ENCODE measurements at regions not wholly inside any gene's neighbourhood (a gene's known extent, or its start where the extent isn't known, plus 50 kb on each side); places are given as distances from the start of the nearest gene placed in this dataset.

GRCh38 chr2:196258407-196258806, 87.0 kb upstream of the STK17B start:
- H3K27me3 ChIP-seq (replicated peaks in 1 of 4; ENCODE audit: control extremely low read depth in 1 of 4, control insufficient read depth in 3 of 4, insufficient read depth in 4 of 4, low read length in 3 of 4): no peaks in the 10 kb centered on the region
- peaks cover 41 to 42% of the 10 kb centered on the region in 2 donors for H3K4me1 ChIP-seq (ENCODE audit: control insufficient read depth in 2 of 2, insufficient read depth in 2 of 2, low read length in 2 of 2)
- no peaks in the 10 kb centered on the region for H3K9me3 Mint-ChIP-seq (ENCODE audit: insufficient read depth)
- ATAC-seq (ENCODE audit: low read depth) (no peak), DNase-seq (no peak)
- H3K4me3 ChIP-seq (ENCODE audit: control extremely low read depth in 1 of 5, extremely low read depth in 1 of 5, insufficient read depth in 1 of 5, low read depth in 2 of 5, low read length in 4 of 5): no peak overlapping the region
- intact Hi-C loops (cut with micrococcal nuclease): no loop called here
- H3K79me2 ChIP-seq (ENCODE audit: control insufficient read depth, insufficient read depth, low read length): peaks cover 10% of the 10 kb centered on the region
- H3K27ac ChIP-seq (ENCODE audit: low read length in 2 of 2): no peak overlapping the region
- H3K36me3 ChIP-seq (replicated peaks in 1 of 2; ENCODE audit: control extremely low read depth in 1 of 2, control insufficient read depth in 1 of 2, extremely low read depth in 1 of 2, insufficient read depth in 2 of 2, low read length in 1 of 2): no peaks in the 10 kb centered on the region
- POLR2A ChIA-PET: interaction anchor here (1.2 kb wide), 1 partner anchor 11 kb away, joined by 3 read pairs; no protein-coding TSS in a partner anchor
- H3K4me2 ChIP-seq (replicated peaks; ENCODE audit: low read depth, low read length, poor library complexity, severe bottlenecking): no peak overlapping the region
- H3K4me3 Mint-ChIP-seq: no peak overlapping the region
- no peak for TF ChIP-seq CTCF (IDR thresholded peaks at IDR 0.05)
- TF ChIP-seq EZH2 (IDR thresholded peaks at IDR 0.05; ENCODE audit: borderline replicate concordance, insufficient read depth, low read depth, low read length, poor library complexity, severe bottlenecking): no peak
- no peak overlapping the region for H2AFZ ChIP-seq (ENCODE audit: insufficient read depth, low read depth, low read length, poor library complexity, severe bottlenecking)
- CTCF ChIA-PET: interaction anchor here (1.0 to 4.5 kb wide), 3 partner anchors 14 to 37 kb away, joined by 3 to 24 read pairs (median 3); no protein-coding TSS in a partner anchor
- no peak overlapping the region for H3K27ac Mint-ChIP-seq
- no peak overlapping the region for H3K9ac ChIP-seq (ENCODE audit: low read length)
- no peaks in the 10 kb centered on the region for H3K27me3 Mint-ChIP-seq
- no peaks in the 10 kb centered on the region for H3K9me3 ChIP-seq (ENCODE audit: control extremely low read depth in 1 of 3, control insufficient read depth in 2 of 3, insufficient read depth in 1 of 3, low read length in 2 of 3)
- H4K20me1 ChIP-seq (ENCODE audit: control insufficient read depth, insufficient read depth, low read length, poor library complexity, severe bottlenecking): no peaks in the 10 kb centered on the region
- H3K4me1 Mint-ChIP-seq: peaks cover 53% of the 10 kb centered on the region

- Histone ChIP-seq H3K4me1 (ENCODE audit: control insufficient read depth in 2 of 2, insufficient read depth in 2 of 2, low read length in 2 of 2) (peaks cover 44 to 55% of the 10 kb centered on the region in 2 donors), H2AFZ (ENCODE audit: insufficient read depth, low read depth, low read length, poor library complexity, severe bottlenecking) (peak overlapping the region; percentile 53), H3K4me3 (ENCODE audit: control extremely low read depth in 1 of 5, extremely low read depth in 1 of 5, insufficient read depth in 1 of 5, low read depth in 2 of 5, low read length in 4 of 5) (peak overlapping the region in 1 of 5 experiments; percentile 3), H3K9ac (ENCODE audit: low read length) (peak overlapping the region; percentile 8), H3K4me2 (replicated peaks; ENCODE audit: low read depth, low read length, poor library complexity, severe bottlenecking) (peak overlapping the region; percentile 33), H3K79me2 (ENCODE audit: control insufficient read depth, insufficient read depth, low read length) (peaks cover 10% of the 10 kb centered on the region), H3K27ac (ENCODE audit: low read length in 2 of 2) (peak overlapping the region; percentile 14 to 86), H4K20me1 (ENCODE audit: control insufficient read depth, insufficient read depth, low read length, poor library complexity, severe bottlenecking) (no peaks in the 10 kb centered on the region), H3K27me3 (replicated peaks in 1 of 4; ENCODE audit: control extremely low read depth in 1 of 4, control insufficient read depth in 3 of 4, insufficient read depth in 4 of 4, low read length in 3 of 4) (no peaks in the 10 kb centered on the region), H3K36me3 (replicated peaks in 1 of 2; ENCODE audit: control extremely low read depth in 1 of 2, control insufficient read depth in 1 of 2, extremely low read depth in 1 of 2, insufficient read depth in 2 of 2, low read length in 1 of 2) (no peaks in the 10 kb centered on the region), H3K9me3 (ENCODE audit: control extremely low read depth in 1 of 3, control insufficient read depth in 2 of 3, insufficient read depth in 1 of 3, low read length in 2 of 3) (no peaks in the 10 kb centered on the region)
- DNase-seq: peak; percentile 60
- Mint-ChIP-seq H3K27ac (peak overlapping the region; percentile 83), H3K27me3 (no peaks in the 10 kb centered on the region), H3K4me3 (peak overlapping the region; percentile 63), H3K4me1 (peaks cover 63% of the 10 kb centered on the region), H3K9me3 (ENCODE audit: insufficient read depth) (no peaks in the 10 kb centered on the region)
- CTCF ChIA-PET: interaction anchor here (0.6 to 4.5 kb wide), 9 partner anchors 8 to 181 kb away, joined by 3 to 24 read pairs (median 5); no protein-coding TSS in a partner anchor
- 100% methylated on average over 1 of the region's 7 CpGs for WGBS (ENCODE audit: insufficient coverage)
- intact Hi-C loops (cut with micrococcal nuclease): loop anchor here (2.0 kb wide), 1 partner anchor 15 kb away; no protein-coding TSS in a partner anchor
- TF ChIP-seq CTCF (IDR thresholded peaks at IDR 0.05): no peak
- POLR2A ChIA-PET: interaction anchor here (1.1 kb wide), 1 partner anchor 84 kb away, joined by 4 read pairs; no protein-coding TSS in a partner anchor
- peak; percentile 34 for ATAC-seq (ENCODE audit: low read depth)
These were observed 88.4 kb upstream of the STK17B start for GRCh38 chr2:196259507-196260481.
